HepG2 (cell line): ENCODE measurements at regions not wholly inside any gene's neighbourhood (a gene's known extent, or its start where the extent isn't known, plus 50 kb on each side); places are given as distances from the start of the nearest gene placed in this dataset.

ENCODE experiments used
- ATAC-seq: fragments of 200-7000 bp; cut with Tn5 transposase; 3 replicates; pipeline ENCODE4 v1.9.1; 2020; ENCODE audit warnings: mild to moderate bottlenecking, moderate library complexity
- BruUV-seq: library from RNA; stranded (reverse); fragments of 400-500 nt; replicated peaks from 2 replicates; lab custom pipeline; 2021; lab: Mats Ljungman, UMichigan
- CTCF ChIA-PET: fragments of 300-600 bp; formaldehyde crosslinking; extraction: SDS; loops from one replicate; lab custom pipeline; 2021; ENCODE audit warnings: low total read pairs, inconsistent platforms, low intra/inter-chr PET ratio; lab: Yijun Ruan, JAX
- POLR2A ChIA-PET: fragments of 350-600 bp; sonication (Branson Sonifier 250); formaldehyde crosslinking; loops from one replicate; lab custom pipeline; 2020; ENCODE audit warnings: antibody characterized with exemption, inconsistent platforms; lab: Yijun Ruan, JAX
- DNase-seq: peaks from one replicate; pipeline ENCODE4 v3.0.0-alpha.2; 2015; ENCODE audit warnings: low spot score
- FAIRE-seq: peaks from 3 replicates; lab custom pipeline; 2011; peaks lifted over from hg19 to GRCh38; lab: Jason Lieb, UNC
- H2AFZ ChIP-seq: one replicate; pipeline ENCODE4 v1.6.1; 2011; ENCODE audit warnings: low read length, inconsistent platforms
- H3K27ac ChIP-seq: fragments of 300-600 bp; 3 replicates; pipeline ENCODE4 v1.8.0; 2011; ENCODE audit warnings: mixed run types, mild to moderate bottlenecking, mixed read lengths, low read length, inconsistent platforms; ENCODE audit not compliant: insufficient read depth; ENCODE audit errors: extremely low read length
- H3K27me3 ChIP-seq, 2 experiments: fragments of 200-600 bp in 1 of 2; 2 replicates in 1 of 2; 3 replicates in 1 of 2; pipeline versions ENCODE4 v1.6.0 to v1.8.0; 2011; ENCODE audit warnings: low read length in 2 of 2, mild to moderate bottlenecking in 2 of 2, moderate library complexity in 2 of 2, inconsistent platforms in 1 of 2; ENCODE audit not compliant: insufficient read depth in 2 of 2, control insufficient read depth in 1 of 2
- H3K36me3 ChIP-seq, 2 experiments: fragments of 200-600 bp in 1 of 2; replicated peaks in 1 of 2; 2 replicates in 1 of 2; 3 replicates in 1 of 2; pipeline versions ENCODE4 v1.5.1 to v1.8.0; 2011; ENCODE audit warnings: low read length in 2 of 2, inconsistent platforms in 1 of 2; ENCODE audit not compliant: insufficient read depth in 2 of 2, control insufficient read depth in 1 of 2
- H3K4me1 ChIP-seq: 2 replicates; pipeline ENCODE4 v1.5.1; 2012; ENCODE audit warnings: low read length, inconsistent platforms; ENCODE audit not compliant: insufficient read depth
- H3K4me2 ChIP-seq: 2 replicates; pipeline ENCODE4 v1.6.0; 2011; ENCODE audit warnings: low read depth, low read length, inconsistent platforms
- H3K4me3 ChIP-seq, 3 experiments: fragments of 200-600 bp in 1 of 3; sonication (generic), shearing (Covaris generic) in 1 of 3; replicated peaks in 1 of 3; 2 replicates each; pipeline ENCODE4 v1.5.1; 2011 to 2016; ENCODE audit warnings: low read length in 3 of 3, inconsistent platforms in 2 of 3, low read depth in 2 of 3, mild to moderate bottlenecking in 2 of 3, control low read depth in 1 of 3, mixed read lengths in 1 of 3; ENCODE audit not compliant: insufficient read depth in 1 of 3
- H3K79me2 ChIP-seq: one replicate; pipeline ENCODE4 v1.6.1; 2011; ENCODE audit warnings: low read length, inconsistent platforms; ENCODE audit not compliant: insufficient read depth
- H3K9ac ChIP-seq: 2 replicates; pipeline ENCODE4 v1.6.0; 2011; ENCODE audit warnings: mild to moderate bottlenecking, low read depth, low read length, inconsistent platforms; ENCODE audit not compliant: insufficient read depth
- H3K9me3 ChIP-seq: 2 replicates; pipeline ENCODE4 v1.5.1; 2012; ENCODE audit warnings: mild to moderate bottlenecking, low read length
- H4K20me1 ChIP-seq: 2 replicates; pipeline ENCODE4 v1.6.0; 2011; ENCODE audit warnings: inconsistent platforms, mild to moderate bottlenecking, low read length, moderate library complexity; ENCODE audit not compliant: insufficient read depth
- ARHGAP35 ChIP-seq: sonication (generic); formaldehyde crosslinking; IDR thresholded peaks from 2 replicates; pipeline ENCODE4 v1.9.0; 2022; ENCODE audit warnings: mild to moderate bottlenecking, inconsistent platforms, moderate library complexity, missing genetic modification reagents, borderline replicate concordance
- ATF7 ChIP-seq, 2 experiments: fragments of 450-650 bp in 1 of 2; sonication (generic) in 1 of 2; formaldehyde crosslinking in 1 of 2; IDR thresholded peaks; 2 replicates each; pipeline versions ENCODE4 v1.4.0 to v1.6.1; 2016 to 2020; ENCODE audit warnings: antibody characterized with exemption in 1 of 2, mild to moderate bottlenecking in 1 of 2, missing genetic modification reagents in 1 of 2
- JARID2 ChIP-seq: sonication (generic); formaldehyde crosslinking; IDR thresholded peaks from 2 replicates; pipeline ENCODE4 v1.8.1; 2023; ENCODE audit warnings: missing genetic modification reagents, inconsistent platforms; ENCODE audit not compliant: insufficient replicate concordance
- KAT8 ChIP-seq: IDR thresholded peaks from 2 replicates; pipeline ENCODE4 v1.6.1; 2016; ENCODE audit warnings: missing genetic modification reagents, missing compliant biosample characterization
- RNF2 ChIP-seq: fragments of 450-650 bp; conservative IDR thresholded peaks from 2 replicates; pipeline ENCODE4 v1.6.1; 2016; ENCODE audit warnings: low read depth
- SIN3B ChIP-seq: fragments of 150-350 bp; IDR thresholded peaks from 2 replicates; pipeline ENCODE4 v1.6.1; 2014; ENCODE audit warnings: low read length
- TBL1XR1 ChIP-seq: fragments of 150-350 bp; IDR thresholded peaks from 2 replicates; pipeline ENCODE4 v1.6.1; 2014; ENCODE audit warnings: borderline replicate concordance, low read length; ENCODE audit not compliant: partially characterized antibody
- ZNF317 ChIP-seq: sonication (generic); formaldehyde crosslinking; IDR thresholded peaks from 2 replicates; pipeline ENCODE4 v1.5.0; 2020; ENCODE audit warnings: mild to moderate bottlenecking, missing genetic modification reagents
- ZNF543 ChIP-seq: sonication (generic); formaldehyde crosslinking; IDR thresholded peaks from 2 replicates; pipeline ENCODE4 v1.4.0; 2020; ENCODE audit warnings: mild to moderate bottlenecking, missing genetic modification reagents
- ZNF572 ChIP-seq: sonication (generic); formaldehyde crosslinking; IDR thresholded peaks from 2 replicates; pipeline ENCODE4 v1.5.1; 2020; ENCODE audit warnings: mild to moderate bottlenecking, missing genetic modification reagents
- ZNF644 ChIP-seq: IDR thresholded peaks from 2 replicates; pipeline ENCODE4 v1.6.1; 2016; ENCODE audit warnings: low read depth
- ZSCAN20 ChIP-seq: sonication (generic); formaldehyde crosslinking; IDR thresholded peaks from 2 replicates; pipeline ENCODE4 v1.4.0; 2020; ENCODE audit warnings: missing genetic modification reagents, mild to moderate bottlenecking, borderline replicate concordance
- in situ Hi-C: cut with HindIII; loops from 2 replicates; pipeline ENCODE4 v1.10.0; 2017; ENCODE audit warnings: low pct_unique_long_range_greater_than_20kb; ENCODE audit not compliant: extremely low pct_ligation_motif_present
- intact Hi-C: fragments of 100-400 bp; cut with micrococcal nuclease; formaldehyde crosslinking; loops from one replicate; pipeline ENCODE4 v1.10.0; 2022; ENCODE audit not compliant: unreplicated experiment
- TF ChIP-seq, protein P1 (sequence below): sonication (generic); formaldehyde crosslinking; IDR thresholded peaks from 2 replicates; pipeline ENCODE4 v1.4.0; 2020; ENCODE audit warnings: mild to moderate bottlenecking, missing genetic modification reagents, borderline replicate concordance
- TF ChIP-seq, protein P2 (sequence below): sonication (generic); formaldehyde crosslinking; IDR thresholded peaks from 2 replicates; pipeline ENCODE4 v1.4.0; 2020; ENCODE audit warnings: missing genetic modification reagents, borderline replicate concordance

DNA sequence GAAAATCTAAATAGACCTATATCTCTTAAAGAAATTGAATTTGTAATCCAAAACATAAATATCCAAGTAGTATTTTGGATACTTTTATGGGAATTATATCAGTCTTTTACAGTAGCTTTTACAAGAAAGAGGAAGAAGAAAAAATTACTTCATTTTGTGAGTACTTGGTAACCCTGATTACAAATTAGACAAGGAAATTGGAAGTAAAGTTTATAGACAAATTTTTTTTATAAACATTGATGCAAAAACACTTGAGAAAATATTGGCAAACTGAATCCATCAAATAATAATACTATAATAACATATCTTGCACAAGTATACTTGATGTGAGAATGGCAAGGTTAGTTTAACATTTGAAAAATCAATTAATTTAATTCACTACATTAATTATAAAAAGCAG, 954.1 kb upstream of the MIR17HG start:
- H3K27me3 ChIP-seq = no peaks in the 10 kb centered on the region
- DNase-seq (no peak), FAIRE-seq (no peak), ATAC-seq (no peak)
- no peaks in the 10 kb centered on the region for H3K36me3 ChIP-seq
- no peak overlapping the region for H3K4me3 ChIP-seq
- TF ChIP-seq ZNF572 (CRISPR knock-in tag) = no peak
- TF ChIP-seq ATF7 (IDR thresholded peaks at IDR 0.05) = no peak
- TF ChIP-seq ATF7 (CRISPR knock-in tag; IDR thresholded peaks at IDR 0.05) = no peak
- no peak for TF ChIP-seq ZNF543 (CRISPR knock-in tag)
- no peak for TF ChIP-seq SIN3B
- no peak for TF ChIP-seq ZSCAN20
- TF ChIP-seq ZNF317 (CRISPR knock-in tag) = no peak
- TF ChIP-seq JARID2 (CRISPR knock-in tag) = no peak
- TF ChIP-seq, protein P1, sequence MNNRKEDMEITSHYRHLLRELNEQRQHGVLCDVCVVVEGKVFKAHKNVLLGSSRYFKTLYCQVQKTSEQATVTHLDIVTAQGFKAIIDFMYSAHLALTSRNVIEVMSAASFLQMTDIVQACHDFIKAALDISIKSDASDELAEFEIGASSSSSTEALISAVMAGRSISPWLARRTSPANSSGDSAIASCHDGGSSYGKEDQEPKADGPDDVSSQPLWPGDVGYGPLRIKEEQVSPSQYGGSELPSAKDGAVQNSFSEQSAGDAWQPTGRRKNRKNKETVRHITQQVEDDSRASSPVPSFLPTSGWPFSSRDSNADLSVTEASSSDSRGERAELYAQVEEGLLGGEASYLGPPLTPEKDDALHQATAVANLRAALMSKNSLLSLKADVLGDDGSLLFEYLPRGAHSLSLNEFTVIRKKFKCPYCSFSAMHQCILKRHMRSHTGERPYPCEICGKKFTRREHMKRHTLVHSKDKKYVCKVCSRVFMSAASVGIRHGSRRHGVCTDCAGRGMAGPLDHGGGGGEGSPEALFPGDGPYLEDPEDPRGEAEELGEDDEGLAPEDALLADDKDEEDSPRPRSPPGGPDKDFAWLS = no peak
- TF ChIP-seq TBL1XR1 = no peak
- no peak for TF ChIP-seq ZNF644
- no peak for TF ChIP-seq RNF2
- no peak for TF ChIP-seq KAT8
- TF ChIP-seq, protein P2, sequence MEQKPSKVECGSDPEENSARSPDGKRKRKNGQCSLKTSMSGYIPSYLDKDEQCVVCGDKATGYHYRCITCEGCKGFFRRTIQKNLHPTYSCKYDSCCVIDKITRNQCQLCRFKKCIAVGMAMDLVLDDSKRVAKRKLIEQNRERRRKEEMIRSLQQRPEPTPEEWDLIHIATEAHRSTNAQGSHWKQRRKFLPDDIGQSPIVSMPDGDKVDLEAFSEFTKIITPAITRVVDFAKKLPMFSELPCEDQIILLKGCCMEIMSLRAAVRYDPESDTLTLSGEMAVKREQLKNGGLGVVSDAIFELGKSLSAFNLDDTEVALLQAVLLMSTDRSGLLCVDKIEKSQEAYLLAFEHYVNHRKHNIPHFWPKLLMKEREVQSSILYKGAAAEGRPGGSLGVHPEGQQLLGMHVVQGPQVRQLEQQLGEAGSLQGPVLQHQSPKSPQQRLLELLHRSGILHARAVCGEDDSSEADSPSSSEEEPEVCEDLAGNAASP = no peak
- TF ChIP-seq ARHGAP35 = no peak
- H3K27ac ChIP-seq = no peak overlapping the region
- no peak overlapping the region for H3K4me2 ChIP-seq
- no peaks in the 10 kb centered on the region for H3K79me2 ChIP-seq
- POLR2A ChIA-PET = no interaction called here
- BruUV-seq = no TSS peak
- peaks cover 49% of the 10 kb centered on the region for H3K9me3 ChIP-seq
- in situ Hi-C loops (no loop called here), intact Hi-C loops (no loop called here)
- CTCF ChIA-PET = no interaction called here
- H4K20me1 ChIP-seq = no peaks in the 10 kb centered on the region
- no peak overlapping the region for H2AFZ ChIP-seq
- no peaks in the 10 kb centered on the region for H3K4me1 ChIP-seq
- no peak overlapping the region for H3K9ac ChIP-seq
